ENCODE measurements at regions not wholly inside any gene's neighbourhood (a gene's known extent, or its start where the extent isn't known, plus 50 kb on each side); places are given as distances from the start of the nearest gene placed in this dataset.
"Not testable (repeated sequence)": the region's sequence is repeated elsewhere in the genome, so short reads cannot be mapped to it uniquely, and the experiment has no call there.

GRCh38 chr14:87309557-87309956 is 683.4 kb downstream of the GALC start:
- no peak for DNase-seq (ENCODE audit: low spot score)

GRCh38 chr14:87306409-87307168 is 686.4 kb downstream of the GALC start:
- DNase-seq (ENCODE audit: low spot score) = no peak

- no peak for DNase-seq (ENCODE audit: low spot score)
These were observed 687.6 kb downstream of the GALC start for GRCh38 chr14:87305345-87305744.

GRCh38 chr14:87304404-87304803 is 688.6 kb downstream of the GALC start:
- DNase-seq (ENCODE audit: low spot score) = no peak

- DNase-seq (ENCODE audit: low spot score) = no peak
These were observed 706.2 kb downstream of the GALC start for GRCh38 chr14:87286826-87287225.

GRCh38 chr14:87286191-87286590 is 706.8 kb downstream of the GALC start:
- no peak for DNase-seq (ENCODE audit: low spot score)

- no peak for DNase-seq (ENCODE audit: low spot score)
These were observed 707.5 kb downstream of the GALC start for GRCh38 chr14:87285506-87285905.

GRCh38 chr14:87283547-87283946 is 709.4 kb downstream of the GALC start:
- DNase-seq (ENCODE audit: low spot score) = no peak

- no peak for DNase-seq (ENCODE audit: low spot score)
These were observed 710.7 kb downstream of the GALC start for GRCh38 chr14:87282266-87282665.

- no peak for DNase-seq (ENCODE audit: low spot score)
These were observed 714.6 kb downstream of the GALC start for GRCh38 chr14:87278415-87278814.

- no peak for DNase-seq (ENCODE audit: low spot score)
These were observed 721.7 kb downstream of the GALC start for GRCh38 chr14:87271331-87271730.

- no peak for DNase-seq (ENCODE audit: low spot score)
These were observed 724.0 kb downstream of the GALC start for GRCh38 chr14:87268997-87269396.

- DNase-seq (ENCODE audit: low spot score) = no peak
These were observed 728.2 kb downstream of the GALC start for GRCh38 chr14:87264796-87265195.

- DNase-seq (ENCODE audit: low spot score) = no peak
These were observed 728.7 kb downstream of the GALC start for GRCh38 chr14:87264272-87264785.

GRCh38 chr14:87261621-87262020 is 731.4 kb downstream of the GALC start:
- no peak for DNase-seq (ENCODE audit: low spot score)

GRCh38 chr14:87260460-87260859 is 732.5 kb downstream of the GALC start:
- DNase-seq (ENCODE audit: low spot score) = no peak

GRCh38 chr14:87257421-87257820 is 735.6 kb downstream of the GALC start:
- no peak for DNase-seq (ENCODE audit: low spot score)

GRCh38 chr14:87255058-87255457 is 737.9 kb downstream of the GALC start:
- DNase-seq (ENCODE audit: low spot score) = no peak

- DNase-seq (ENCODE audit: low spot score) = no peak
These were observed 738.6 kb downstream of the GALC start for GRCh38 chr14:87254331-87254874.

- not testable (repeated sequence) for DNase-seq (ENCODE audit: low spot score)
These were observed 739.2 kb downstream of the GALC start for GRCh38 chr14:87253791-87254190.

GRCh38 chr14:87252103-87252502 is 740.9 kb downstream of the GALC start:
- no peak for DNase-seq (ENCODE audit: low spot score)

GRCh38 chr14:87251011-87251410 is 742.0 kb downstream of the GALC start:
- DNase-seq (ENCODE audit: low spot score) = no peak

GRCh38 chr14:87241018-87241768 is 751.8 kb downstream of the GALC start:
- DNase-seq (ENCODE audit: low spot score) = no peak
